HG03460 (cell line): ENCODE measurements at regions not wholly inside any gene's neighbourhood (a gene's known extent, or its start where the extent isn't known, plus 50 kb on each side); places are given as distances from the start of the nearest gene placed in this dataset.

Experiments
- ATAC-seq: cut with Tn5 transposase; IDR thresholded peaks from one replicate; pipeline ENCODE4 v1.9.1; 2021; ENCODE audit not compliant: unreplicated experiment

- no peak for ATAC-seq
These were observed 1183.7 kb upstream of the NXPH2 start for GRCh38 chr2:139963863-139964355.

- ATAC-seq, result no peak
These were observed 1169.2 kb upstream of the NXPH2 start for GRCh38 chr2:139949242-139949972.

DNA sequence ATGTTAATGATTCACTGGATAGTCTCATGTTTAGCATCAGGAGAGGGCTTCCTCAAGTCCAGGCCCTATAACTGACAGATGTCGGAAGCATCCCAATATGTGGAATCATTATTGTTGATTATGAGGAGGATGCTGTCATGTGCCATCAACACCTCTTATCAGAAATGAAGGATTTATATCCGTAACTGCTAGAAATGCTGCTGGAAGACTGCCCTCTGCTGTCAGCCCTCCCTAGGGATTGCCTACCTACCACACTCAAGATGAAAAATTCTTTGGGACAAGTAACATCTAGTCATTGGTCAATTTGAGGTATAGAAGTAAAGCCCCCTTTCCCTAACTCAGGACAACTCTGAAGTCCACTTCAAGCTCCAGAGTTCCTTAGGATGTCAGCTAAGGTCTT lies 1166.5 kb upstream of the NXPH2 start:
- no peak for ATAC-seq

GRCh38 chr2:139940686-139941085 lies 1160.5 kb upstream of the NXPH2 start:
- no peak for ATAC-seq

GRCh38 chr2:139925903-139926302 lies 1145.7 kb upstream of the NXPH2 start:
- no peak for ATAC-seq

DNA sequence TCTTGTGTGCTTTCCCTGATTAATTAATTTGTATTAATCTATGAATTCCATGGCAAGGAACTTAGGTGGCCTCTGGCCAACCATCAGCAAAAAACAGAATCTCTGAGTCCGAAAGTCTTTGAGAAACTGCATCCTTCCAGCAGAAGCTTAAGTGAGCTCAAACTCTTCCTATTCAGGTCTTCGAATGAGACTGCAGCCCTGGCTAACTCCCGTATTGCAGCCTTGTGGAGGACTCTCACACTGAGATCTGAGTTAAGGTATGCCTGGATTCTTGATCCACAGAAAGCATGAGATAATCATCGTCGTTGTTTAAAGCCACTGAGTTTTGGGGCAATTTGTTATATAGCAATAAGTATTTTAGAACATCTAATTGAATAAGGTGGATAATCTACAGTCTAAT lies 1143.9 kb upstream of the NXPH2 start:
- no peak for ATAC-seq

DNA sequence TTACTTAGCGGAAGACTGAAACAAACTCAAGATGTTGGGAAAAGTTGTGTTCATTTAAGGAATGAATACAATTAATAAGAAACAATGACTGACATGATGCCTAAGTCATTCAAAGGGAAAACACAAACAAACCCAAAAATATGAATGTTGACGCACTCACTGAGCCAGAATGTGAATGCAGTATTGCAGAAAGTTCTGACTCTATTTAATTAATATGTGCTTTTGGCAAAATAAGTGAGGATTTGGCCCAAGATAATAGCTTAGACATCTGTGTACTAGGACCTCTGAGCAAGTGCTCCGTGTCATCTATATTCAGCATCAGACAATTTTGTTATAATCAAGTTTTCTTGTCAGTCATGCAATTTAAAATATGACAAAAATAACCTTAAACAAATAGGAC lies 1138.8 kb upstream of the NXPH2 start:
- no peak for ATAC-seq

DNA sequence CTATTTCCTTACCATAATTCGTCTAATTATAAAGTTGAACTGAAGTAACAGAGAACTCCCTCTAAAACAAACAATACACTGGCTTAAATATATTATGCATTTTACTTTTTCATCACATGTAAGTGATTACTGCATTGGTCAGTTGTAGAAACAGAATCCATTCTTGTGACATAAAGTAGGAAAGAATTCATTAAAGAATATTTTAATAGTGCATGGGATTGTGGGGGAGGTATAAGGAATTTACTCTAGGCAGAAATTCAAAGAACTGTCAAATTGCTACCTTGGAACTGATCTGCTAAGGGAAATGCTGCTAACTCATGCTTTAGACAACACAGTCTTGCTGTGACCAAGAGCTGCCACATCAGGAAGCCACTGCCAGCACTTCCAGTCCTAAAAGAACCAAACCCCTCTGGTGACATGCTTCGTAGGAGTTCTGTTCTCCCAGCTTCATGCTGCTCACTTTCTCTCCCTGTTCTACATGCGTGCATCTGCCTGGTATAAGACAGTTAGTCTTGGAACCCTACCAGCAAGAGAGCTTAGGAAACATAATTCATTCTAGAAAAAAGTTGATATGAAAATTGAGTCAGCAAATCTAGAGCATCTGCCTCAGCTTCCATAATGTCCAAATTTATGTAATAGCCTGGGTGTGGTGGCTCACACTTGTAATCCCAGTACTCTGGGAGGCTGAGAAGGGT lies 1137.6 kb upstream of the NXPH2 start:
- no peak for ATAC-seq

GRCh38 chr2:139916822-139917221 lies 1136.6 kb upstream of the NXPH2 start:
- ATAC-seq, result no peak

DNA sequence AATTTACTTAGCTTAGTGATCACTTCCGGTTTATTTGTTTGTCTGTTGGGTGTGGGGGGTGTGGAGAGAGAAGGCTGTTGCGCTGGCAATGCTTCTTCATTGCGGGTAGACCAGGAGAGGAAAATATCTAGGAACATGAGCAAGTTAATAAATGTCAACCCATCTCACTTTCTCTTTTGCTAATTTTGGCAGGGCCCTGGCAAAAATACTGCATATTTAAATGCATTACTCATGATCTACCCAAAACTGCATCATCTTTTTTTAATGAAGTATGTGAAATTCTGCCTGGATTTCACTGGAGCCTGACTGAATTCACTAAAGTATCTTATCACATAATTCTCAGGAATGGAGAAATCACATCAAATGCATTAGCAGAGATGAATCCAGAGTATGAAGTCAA lies 1131.0 kb upstream of the NXPH2 start:
- no peak for ATAC-seq

GRCh38 chr2:139909136-139909535 lies 1128.9 kb upstream of the NXPH2 start:
- no peak for ATAC-seq

DNA sequence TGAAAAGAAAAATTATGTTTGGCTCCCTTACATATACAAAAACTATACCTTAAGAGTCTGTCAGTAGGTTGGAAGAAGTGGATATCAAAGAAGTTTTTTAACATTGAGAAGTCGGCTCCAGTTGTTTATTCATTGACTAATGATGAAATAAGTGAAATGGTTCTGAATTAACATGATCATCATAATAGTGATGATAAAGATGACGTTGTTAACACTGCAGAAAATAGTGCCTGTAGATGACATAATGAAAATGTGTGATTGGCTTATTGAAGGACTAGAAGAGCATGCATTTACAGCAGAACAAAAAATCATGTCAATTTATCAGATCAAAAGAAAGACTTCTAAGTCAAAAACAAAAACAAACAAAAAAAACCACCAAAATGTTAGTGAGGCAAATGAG lies 1125.4 kb upstream of the NXPH2 start:
- no peak for ATAC-seq

DNA sequence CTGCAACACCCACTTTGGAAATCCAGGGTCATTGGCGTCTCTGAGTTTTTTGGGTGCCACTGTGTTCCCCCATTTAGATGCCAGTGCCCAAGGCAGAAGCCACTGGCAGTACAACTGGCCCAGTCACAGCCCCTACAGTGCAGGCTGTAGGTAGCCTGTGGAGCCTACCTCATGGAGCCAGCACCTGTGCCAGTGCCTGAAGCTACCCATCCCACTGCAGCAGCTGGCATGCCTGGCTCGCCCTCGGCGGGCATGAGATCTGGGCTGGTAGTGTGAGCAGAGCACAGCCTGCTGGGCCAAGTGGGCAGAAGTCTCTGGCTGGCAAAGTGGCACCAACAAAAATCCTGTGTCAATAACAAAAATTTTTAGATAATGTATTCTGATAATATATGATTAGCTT lies 1111.4 kb upstream of the NXPH2 start:
- ATAC-seq, result no peak

- ATAC-seq, result no peak
These were observed 1105.8 kb upstream of the NXPH2 start for GRCh38 chr2:139885921-139886498.

GRCh38 chr2:139876964-139877363 lies 1096.8 kb upstream of the NXPH2 start:
- no peak for ATAC-seq

DNA sequence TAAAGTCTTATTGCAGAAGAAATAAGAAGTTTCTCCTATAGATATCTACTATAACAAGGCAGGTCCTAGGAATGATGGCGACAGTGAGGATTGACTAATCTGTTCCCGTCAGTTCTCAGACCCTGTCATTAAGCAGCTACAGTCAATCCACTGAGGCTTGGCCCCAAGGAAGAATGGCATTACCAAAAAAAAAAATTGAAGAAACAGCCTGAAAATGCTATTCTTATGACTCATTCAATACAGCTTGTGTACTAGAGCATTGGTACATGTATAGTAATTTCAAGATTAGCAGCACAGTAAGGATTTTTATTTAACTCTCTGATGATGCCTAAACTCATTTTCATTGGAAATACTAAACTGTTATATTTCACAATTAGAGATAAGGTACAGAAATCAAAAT lies 1096.1 kb upstream of the NXPH2 start:
- ATAC-seq, result no peak

GRCh38 chr2:139872503-139872902 lies 1092.3 kb upstream of the NXPH2 start:
- ATAC-seq, result no peak

DNA sequence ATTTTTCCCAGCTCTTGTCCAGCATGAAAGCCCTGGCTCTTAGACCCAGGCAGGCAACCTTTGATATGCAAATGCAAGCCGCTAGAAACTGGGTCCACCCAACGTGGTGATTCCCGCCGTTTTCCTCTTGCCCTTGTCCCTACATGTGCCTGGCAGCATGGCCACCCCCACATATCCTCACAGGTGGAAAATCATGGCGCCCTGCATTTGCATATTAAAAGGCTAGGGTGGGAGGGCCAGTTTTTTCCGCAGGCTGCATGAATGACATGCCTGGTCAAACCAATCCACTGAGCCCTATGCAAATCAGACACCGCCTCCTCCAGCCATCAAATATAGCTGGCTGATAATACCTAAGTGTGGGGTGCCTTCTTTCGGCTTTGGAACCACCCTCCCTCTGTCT lies 1091.8 kb upstream of the NXPH2 start:
- no peak for ATAC-seq

- no peak for ATAC-seq
These were observed 1087.5 kb upstream of the NXPH2 start for GRCh38 chr2:139867601-139868226.

DNA sequence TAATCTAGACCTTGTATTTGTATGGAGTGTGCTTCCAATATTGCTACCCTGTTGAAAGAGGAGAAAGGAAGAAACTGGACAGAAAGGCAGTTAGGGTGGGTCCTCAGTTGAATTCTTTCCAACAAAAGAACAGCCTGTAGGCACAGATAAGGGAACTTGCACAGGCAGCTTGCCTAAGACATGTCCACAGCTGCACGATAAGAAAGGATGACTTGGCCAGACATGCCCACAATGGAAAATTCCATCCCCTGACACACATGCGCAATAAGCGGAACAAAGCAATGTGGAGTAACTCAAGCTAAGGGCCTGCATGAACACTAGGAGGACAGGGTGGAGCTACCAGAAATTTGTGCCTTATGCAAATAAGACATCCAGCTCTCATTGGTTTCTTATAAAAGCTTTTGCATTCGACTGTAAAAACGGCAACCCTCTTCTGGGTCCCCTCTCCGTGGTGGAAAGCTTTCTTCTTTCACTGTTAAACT lies 1084.7 kb upstream of the NXPH2 start:
- no peak for ATAC-seq

DNA sequence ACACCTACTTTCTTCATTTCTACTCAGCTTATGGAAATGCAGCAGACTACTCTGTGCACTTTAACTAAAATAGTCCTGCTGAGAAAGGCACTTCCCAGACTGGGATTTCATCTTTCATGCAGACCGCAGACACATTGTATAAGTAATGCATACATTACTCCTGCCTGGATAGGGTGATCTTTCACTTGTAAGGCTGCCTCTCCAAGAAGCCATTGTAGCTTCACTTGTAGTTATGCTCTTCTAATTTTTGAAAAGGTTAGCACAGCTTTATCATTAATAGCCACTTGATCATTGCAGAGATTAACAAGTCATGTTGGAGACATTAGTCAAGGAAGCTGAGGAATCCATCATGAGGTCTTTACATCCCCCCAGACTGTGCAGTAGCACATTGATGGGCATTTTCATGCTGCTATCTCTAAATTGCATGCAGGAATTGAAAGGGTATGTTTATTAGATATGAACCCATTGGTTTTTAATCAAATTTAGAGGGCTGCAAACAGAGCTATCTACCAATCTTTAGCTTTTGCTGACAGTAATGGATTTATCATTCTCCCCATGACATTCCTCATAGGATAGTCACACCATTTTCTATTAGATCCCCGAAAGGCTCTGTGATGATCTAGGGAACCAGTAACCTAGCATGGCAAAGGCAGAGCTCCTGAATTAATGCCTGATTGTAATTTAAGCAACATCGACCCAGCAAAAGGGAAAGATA lies 1074.7 kb upstream of the NXPH2 start:
- ATAC-seq, result no peak
